Tibial artery (tissue), 4 donors: ENCODE measurements at regions not wholly inside any gene's neighbourhood (a gene's known extent, or its start where the extent isn't known, plus 50 kb on each side); places are given as distances from the start of the nearest gene placed in this dataset.
"Not testable (repeated sequence)": the region's sequence is repeated elsewhere in the genome, so short reads cannot be mapped to it uniquely, and the experiment has no call there.

ENCODE experiments used
- DNase-seq, 2 donors: peaks; one replicate each; pipeline ENCODE4 v3.0.0-alpha.2; 2019
- H3K27ac ChIP-seq, 2 donors: fragments of 200-600 bp; sonication (generic) in 1 of 2; 1 replicate in 1 of 2; 2 replicates in 1 of 2; pipeline ENCODE4 v1.5.1; 2018 to 2019; ENCODE audit warnings: mild to moderate bottlenecking in 1 of 2
- H3K27me3 ChIP-seq, 2 donors: fragments of 200-600 bp; sonication (generic) in 1 of 2; one replicate each; pipeline versions ENCODE4 v1.5.1 to v1.6.0; 2016 to 2019
- H3K36me3 ChIP-seq, 3 donors: fragments of 200-600 bp; sonication (generic) in 2 of 3; one replicate each; pipeline ENCODE4 v1.5.1; 2016 to 2019; ENCODE audit warnings: mild to moderate bottlenecking in 2 of 3
- H3K4me1 ChIP-seq, 4 donors: fragments of 200-600 bp; sonication (generic) in 2 of 4; 1 replicate in 3 of 4; 2 replicates in 1 of 4; pipeline ENCODE4 v1.5.1; 2016 to 2019
- H3K4me3 ChIP-seq, 2 donors: fragments of 200-600 bp; sonication (generic) in 1 of 2; 1 replicate in 1 of 2; 2 replicates in 1 of 2; pipeline ENCODE4 v1.5.1; 2018 to 2019; ENCODE audit warnings: mild to moderate bottlenecking in 2 of 2
- H3K9me3 ChIP-seq, 3 donors: fragments of 200-600 bp; sonication (generic) in 1 of 3; one replicate each; pipeline ENCODE4 v1.5.1; 2016 to 2019
- intact Hi-C: fragments of 100-400 bp; cut with DNase I; formaldehyde crosslinking; loops from one replicate; pipeline ENCODE4 v1.15.0; 2023; ENCODE audit warnings: low total_unique reads
- TF ChIP-seq, protein P1 (sequence below), 2 experiments: fragments of 200-600 bp in 1 of 2; fragments of 450-650 bp in 1 of 2; IDR thresholded peaks; one replicate each; pipeline ENCODE4 v1.5.1; 2017 to 2019; ENCODE audit warnings: antibody characterized with exemption in 2 of 2, mild to moderate bottlenecking in 1 of 2, moderate library complexity in 1 of 2

DNA sequence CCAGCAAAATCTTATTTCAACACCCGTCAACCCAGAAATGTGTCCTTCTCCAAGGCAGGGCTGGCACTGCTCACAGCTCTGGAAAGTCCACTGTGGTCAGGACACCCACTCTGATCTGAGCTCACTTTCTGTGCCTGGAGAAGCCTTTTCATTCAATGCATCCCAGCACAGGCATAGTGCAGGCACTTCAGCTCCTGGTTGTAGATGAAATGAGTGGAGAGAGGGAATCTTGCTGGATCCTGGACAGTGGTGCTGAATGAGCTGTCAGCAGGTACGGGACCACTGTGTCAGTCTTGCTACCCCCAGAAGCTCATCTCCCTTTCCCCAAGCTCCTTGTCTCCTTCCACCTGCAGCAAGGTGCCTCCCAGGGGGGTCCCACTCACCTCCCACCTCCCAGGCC is 86.1 kb upstream of the SALL1 start:
- no peak overlapping the region for H3K4me3 ChIP-seq
- no peaks in the 10 kb centered on the region for H3K36me3 ChIP-seq
- no peak overlapping the region for H3K27ac ChIP-seq
- intact Hi-C loops = no loop called here
- DNase-seq = no peak
- no peaks in the 10 kb centered on the region for H3K9me3 ChIP-seq
- TF ChIP-seq, protein P1, sequence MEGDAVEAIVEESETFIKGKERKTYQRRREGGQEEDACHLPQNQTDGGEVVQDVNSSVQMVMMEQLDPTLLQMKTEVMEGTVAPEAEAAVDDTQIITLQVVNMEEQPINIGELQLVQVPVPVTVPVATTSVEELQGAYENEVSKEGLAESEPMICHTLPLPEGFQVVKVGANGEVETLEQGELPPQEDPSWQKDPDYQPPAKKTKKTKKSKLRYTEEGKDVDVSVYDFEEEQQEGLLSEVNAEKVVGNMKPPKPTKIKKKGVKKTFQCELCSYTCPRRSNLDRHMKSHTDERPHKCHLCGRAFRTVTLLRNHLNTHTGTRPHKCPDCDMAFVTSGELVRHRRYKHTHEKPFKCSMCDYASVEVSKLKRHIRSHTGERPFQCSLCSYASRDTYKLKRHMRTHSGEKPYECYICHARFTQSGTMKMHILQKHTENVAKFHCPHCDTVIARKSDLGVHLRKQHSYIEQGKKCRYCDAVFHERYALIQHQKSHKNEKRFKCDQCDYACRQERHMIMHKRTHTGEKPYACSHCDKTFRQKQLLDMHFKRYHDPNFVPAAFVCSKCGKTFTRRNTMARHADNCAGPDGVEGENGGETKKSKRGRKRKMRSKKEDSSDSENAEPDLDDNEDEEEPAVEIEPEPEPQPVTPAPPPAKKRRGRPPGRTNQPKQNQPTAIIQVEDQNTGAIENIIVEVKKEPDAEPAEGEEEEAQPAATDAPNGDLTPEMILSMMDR (IDR thresholded peaks at IDR 0.05) = no peak
- no peaks in the 10 kb centered on the region for H3K4me1 ChIP-seq
- H3K27me3 ChIP-seq = no peaks in the 10 kb centered on the region

DNA sequence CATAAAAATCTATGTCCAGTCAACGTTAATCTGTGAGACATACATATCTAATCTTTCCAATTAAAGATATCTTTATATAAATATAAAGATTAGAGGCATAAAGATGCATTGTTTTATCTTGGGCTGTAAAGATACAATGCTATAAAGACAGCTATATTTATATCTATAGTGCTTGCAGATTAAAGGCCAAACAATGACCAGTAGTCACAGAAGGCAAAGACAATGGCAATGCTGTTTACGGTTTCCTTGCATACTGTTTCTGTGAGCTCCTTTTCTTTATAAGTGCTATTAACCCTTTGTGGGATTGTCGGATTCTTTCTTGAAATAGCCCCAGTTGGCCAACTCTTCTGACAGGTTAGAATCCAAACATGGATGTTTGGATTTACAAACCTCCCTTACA is 85.5 kb upstream of the SALL1 start:
- H3K4me1 ChIP-seq = no peaks in the 10 kb centered on the region
- intact Hi-C loops = no loop called here
- H3K27me3 ChIP-seq = no peaks in the 10 kb centered on the region
- TF ChIP-seq, protein P1 (IDR thresholded peaks at IDR 0.05) = no peak
- no peak overlapping the region for H3K27ac ChIP-seq
- H3K9me3 ChIP-seq = no peaks in the 10 kb centered on the region
- no peak for DNase-seq
- H3K4me3 ChIP-seq = no peak overlapping the region
- H3K36me3 ChIP-seq = no peaks in the 10 kb centered on the region

DNA sequence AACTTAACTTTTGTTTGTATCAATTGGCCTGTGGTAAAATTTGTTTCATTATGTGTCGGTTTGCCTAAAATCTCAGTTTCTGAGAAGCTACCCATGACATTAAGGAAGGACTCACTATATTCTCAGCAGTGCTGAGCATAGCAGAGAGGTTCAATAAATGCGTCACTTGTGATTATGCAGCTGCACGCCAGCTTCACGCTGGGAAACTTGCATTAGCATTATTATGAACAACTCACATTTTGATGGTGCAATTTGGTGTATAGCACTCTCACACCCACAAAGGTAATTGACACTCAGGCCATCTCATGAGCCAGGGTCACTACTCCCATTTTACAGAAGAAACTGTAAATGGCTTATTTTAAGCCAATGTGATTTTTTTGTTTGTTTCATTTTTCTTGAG is 80.6 kb upstream of the SALL1 start:
- no peaks in the 10 kb centered on the region for H3K36me3 ChIP-seq
- H3K27me3 ChIP-seq = no peaks in the 10 kb centered on the region
- H3K4me3 ChIP-seq = no peak overlapping the region
- intact Hi-C loops = no loop called here
- H3K9me3 ChIP-seq = no peaks in the 10 kb centered on the region
- TF ChIP-seq, protein P1 (IDR thresholded peaks at IDR 0.05) = no peak
- no peak for DNase-seq
- no peaks in the 10 kb centered on the region for H3K4me1 ChIP-seq
- no peak overlapping the region for H3K27ac ChIP-seq

DNA sequence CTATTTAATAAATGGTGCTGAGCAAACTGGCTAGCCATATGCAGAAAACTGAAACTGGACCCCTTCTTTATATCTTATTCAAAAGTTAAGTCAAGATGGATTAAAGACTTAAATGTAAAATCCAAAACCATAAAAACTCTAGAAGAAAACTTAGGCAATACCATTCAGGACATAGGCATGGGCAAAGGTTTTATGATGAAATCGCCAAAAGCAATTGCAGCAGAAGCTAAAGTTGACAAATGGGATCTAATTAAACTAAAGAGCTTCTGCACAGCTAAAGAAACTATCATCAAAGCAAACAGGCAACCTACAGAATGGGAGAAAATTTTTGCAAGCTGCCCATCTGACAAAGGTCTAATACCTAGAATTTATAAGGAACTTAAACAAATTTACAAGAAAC is 79.0 kb upstream of the SALL1 start:
- H3K9me3 ChIP-seq, H3K36me3 ChIP-seq, H3K27me3 ChIP-seq, H3K27ac ChIP-seq, DNase-seq, H3K4me1 ChIP-seq, intact Hi-C loops, H3K4me3 ChIP-seq: not testable (repeated sequence)

DNA sequence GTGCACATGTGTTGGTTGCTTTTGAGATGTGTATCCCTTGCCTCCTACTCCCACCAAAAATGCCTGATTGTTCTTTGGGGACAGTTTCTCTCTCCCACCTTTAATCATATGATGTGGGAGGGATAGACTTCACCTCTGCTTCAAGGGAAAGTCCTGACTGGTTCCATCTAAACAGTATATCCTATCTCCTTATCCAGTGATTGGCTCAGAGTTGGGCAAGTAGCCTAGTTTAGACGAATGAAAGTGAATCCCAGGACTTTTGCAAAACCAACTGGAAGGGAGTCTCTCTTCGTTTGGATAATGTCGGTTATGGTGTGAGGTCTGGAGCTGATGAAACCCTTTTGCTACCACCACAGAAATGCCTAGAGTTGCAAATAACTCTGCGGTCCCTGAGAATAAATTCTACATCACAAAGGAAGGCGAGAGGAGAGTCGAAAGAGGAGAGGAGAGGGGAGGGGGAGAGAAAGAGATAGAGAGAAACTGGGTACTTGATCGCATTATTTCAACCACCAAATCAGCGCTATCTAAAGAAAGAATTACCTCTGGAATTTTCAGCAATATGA is 77.1 kb upstream of the SALL1 start:
- Histone ChIP-seq H3K36me3 (no peaks in the 10 kb centered on the region), H3K9me3 (no peaks in the 10 kb centered on the region), H3K4me3 (no peak overlapping the region), H3K27me3 (no peaks in the 10 kb centered on the region), H3K27ac (no peak overlapping the region), H3K4me1 (no peaks in the 10 kb centered on the region)
- intact Hi-C loops = no loop called here
- no peak for DNase-seq
- TF ChIP-seq, protein P1 (IDR thresholded peaks at IDR 0.05) = no peak

DNA sequence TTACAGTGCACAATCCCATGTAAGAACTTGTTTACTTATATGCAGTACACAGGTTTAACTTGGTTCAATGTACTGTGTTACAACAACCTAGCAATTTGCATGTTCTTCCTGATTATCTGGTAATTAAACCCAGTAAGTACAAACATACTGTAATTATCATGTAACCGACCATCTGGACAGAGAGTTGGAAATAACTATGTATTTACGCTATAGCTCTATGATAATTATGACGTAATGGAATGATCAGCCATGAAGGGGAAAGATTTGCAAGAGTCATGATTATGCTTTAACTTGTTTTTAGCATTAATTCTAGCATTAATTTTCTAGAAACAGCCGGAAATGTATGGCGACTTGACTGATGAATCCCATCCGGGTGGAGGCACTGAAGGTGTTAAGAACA is 74.8 kb upstream of the SALL1 start:
- no peaks in the 10 kb centered on the region for H3K4me1 ChIP-seq
- TF ChIP-seq, protein P1 (IDR thresholded peaks at IDR 0.05) = no peak
- intact Hi-C loops = no loop called here
- no peaks in the 10 kb centered on the region for H3K27me3 ChIP-seq
- H3K27ac ChIP-seq = no peak overlapping the region
- no peak for DNase-seq
- H3K4me3 ChIP-seq = no peak overlapping the region
- H3K9me3 ChIP-seq = no peaks in the 10 kb centered on the region
- no peaks in the 10 kb centered on the region for H3K36me3 ChIP-seq
